ENCODE measurements at regions not wholly inside any gene's neighbourhood (a gene's known extent, or its start where the extent isn't known, plus 50 kb on each side); places are given as distances from the start of the nearest gene placed in this dataset.

DNA sequence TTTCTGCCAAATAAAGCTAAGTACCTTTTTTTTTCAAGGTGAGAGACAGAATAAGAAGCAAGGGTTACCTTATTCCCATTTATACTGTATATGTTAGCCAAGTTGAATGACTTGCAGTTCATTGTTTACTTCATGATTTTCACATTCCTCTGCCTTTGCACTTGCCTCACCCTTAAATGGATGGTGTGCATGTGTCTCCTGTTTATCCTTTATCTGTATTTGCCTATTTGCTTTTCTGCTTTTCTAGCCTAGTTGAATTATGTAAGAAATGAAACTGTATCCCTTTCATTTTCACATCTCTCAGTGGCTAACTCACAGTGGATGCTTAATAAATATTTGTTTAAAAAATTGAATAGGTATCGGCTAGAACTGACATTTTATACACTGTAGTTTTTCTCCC lies 200.8 kb upstream of the ST8SIA4 start:
- TF ChIP-seq, protein P1, sequence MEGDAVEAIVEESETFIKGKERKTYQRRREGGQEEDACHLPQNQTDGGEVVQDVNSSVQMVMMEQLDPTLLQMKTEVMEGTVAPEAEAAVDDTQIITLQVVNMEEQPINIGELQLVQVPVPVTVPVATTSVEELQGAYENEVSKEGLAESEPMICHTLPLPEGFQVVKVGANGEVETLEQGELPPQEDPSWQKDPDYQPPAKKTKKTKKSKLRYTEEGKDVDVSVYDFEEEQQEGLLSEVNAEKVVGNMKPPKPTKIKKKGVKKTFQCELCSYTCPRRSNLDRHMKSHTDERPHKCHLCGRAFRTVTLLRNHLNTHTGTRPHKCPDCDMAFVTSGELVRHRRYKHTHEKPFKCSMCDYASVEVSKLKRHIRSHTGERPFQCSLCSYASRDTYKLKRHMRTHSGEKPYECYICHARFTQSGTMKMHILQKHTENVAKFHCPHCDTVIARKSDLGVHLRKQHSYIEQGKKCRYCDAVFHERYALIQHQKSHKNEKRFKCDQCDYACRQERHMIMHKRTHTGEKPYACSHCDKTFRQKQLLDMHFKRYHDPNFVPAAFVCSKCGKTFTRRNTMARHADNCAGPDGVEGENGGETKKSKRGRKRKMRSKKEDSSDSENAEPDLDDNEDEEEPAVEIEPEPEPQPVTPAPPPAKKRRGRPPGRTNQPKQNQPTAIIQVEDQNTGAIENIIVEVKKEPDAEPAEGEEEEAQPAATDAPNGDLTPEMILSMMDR (conservative IDR thresholded peaks at IDR 0.05; ENCODE audit: low read depth in 2 of 2): no peak
- no peak for TF ChIP-seq POLR2AphosphoS5 (IDR thresholded peaks at IDR 0.05; ENCODE audit: low read depth)
- TF ChIP-seq, protein P2, sequence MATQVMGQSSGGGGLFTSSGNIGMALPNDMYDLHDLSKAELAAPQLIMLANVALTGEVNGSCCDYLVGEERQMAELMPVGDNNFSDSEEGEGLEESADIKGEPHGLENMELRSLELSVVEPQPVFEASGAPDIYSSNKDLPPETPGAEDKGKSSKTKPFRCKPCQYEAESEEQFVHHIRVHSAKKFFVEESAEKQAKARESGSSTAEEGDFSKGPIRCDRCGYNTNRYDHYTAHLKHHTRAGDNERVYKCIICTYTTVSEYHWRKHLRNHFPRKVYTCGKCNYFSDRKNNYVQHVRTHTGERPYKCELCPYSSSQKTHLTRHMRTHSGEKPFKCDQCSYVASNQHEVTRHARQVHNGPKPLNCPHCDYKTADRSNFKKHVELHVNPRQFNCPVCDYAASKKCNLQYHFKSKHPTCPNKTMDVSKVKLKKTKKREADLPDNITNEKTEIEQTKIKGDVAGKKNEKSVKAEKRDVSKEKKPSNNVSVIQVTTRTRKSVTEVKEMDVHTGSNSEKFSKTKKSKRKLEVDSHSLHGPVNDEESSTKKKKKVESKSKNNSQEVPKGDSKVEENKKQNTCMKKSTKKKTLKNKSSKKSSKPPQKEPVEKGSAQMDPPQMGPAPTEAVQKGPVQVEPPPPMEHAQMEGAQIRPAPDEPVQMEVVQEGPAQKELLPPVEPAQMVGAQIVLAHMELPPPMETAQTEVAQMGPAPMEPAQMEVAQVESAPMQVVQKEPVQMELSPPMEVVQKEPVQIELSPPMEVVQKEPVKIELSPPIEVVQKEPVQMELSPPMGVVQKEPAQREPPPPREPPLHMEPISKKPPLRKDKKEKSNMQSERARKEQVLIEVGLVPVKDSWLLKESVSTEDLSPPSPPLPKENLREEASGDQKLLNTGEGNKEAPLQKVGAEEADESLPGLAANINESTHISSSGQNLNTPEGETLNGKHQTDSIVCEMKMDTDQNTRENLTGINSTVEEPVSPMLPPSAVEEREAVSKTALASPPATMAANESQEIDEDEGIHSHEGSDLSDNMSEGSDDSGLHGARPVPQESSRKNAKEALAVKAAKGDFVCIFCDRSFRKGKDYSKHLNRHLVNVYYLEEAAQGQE (IDR thresholded peaks at IDR 0.05; ENCODE audit: unreplicated experiment): no peak
- TF ChIP-seq EZH2 (IDR thresholded peaks at IDR 0.05; ENCODE audit: low read depth, unreplicated experiment): no peak
- no peak for TF ChIP-seq CREB1 (CRISPR knock-in tag; IDR thresholded peaks at IDR 0.05; ENCODE audit: low read depth)
- TF ChIP-seq JUNB (IDR thresholded peaks at IDR 0.05; ENCODE audit: unreplicated experiment): no peak
- TF ChIP-seq NANOG (IDR thresholded peaks at IDR 0.05; ENCODE audit: borderline replicate concordance): no peak
- TF ChIP-seq EZH2phosphoT487 (IDR thresholded peaks at IDR 0.05; ENCODE audit: unreplicated experiment): no peak
